HEK293 (cell line): ENCODE measurements at regions not wholly inside any gene's neighbourhood (a gene's known extent, or its start where the extent isn't known, plus 50 kb on each side); places are given as distances from the start of the nearest gene placed in this dataset.

Source experiments
- CTCF ChIA-PET: fragments of 350-600 bp; formaldehyde crosslinking; extraction: SDS; loops from one replicate; lab custom pipeline; 2021; ENCODE audit warnings: antibody characterized with exemption; lab: Yijun Ruan, JAX
- POLR2A ChIA-PET: fragments of 300-600 bp; formaldehyde crosslinking; extraction: SDS; loops from one replicate; lab custom pipeline; 2020; ENCODE audit warnings: antibody characterized with exemption, inconsistent platforms; lab: Yijun Ruan, JAX
- H3K27ac ChIP-seq: fragments of 200-500 bp; sonication (Bioruptor generic); 2 replicates; pipeline ENCODE4 v1.5.1; 2014; ENCODE audit warnings: low read depth, low read length, control low read depth, inconsistent platforms; ENCODE audit errors: extremely low read depth
- H3K36me3 ChIP-seq, 2 experiments: fragments of 200-500 bp in 1 of 2; sonication (Bioruptor generic) in 1 of 2; 1 replicate in 1 of 2; 2 replicates in 1 of 2; pipeline ENCODE4 v1.5.1; 2014 to 2017; ENCODE audit warnings: inconsistent platforms in 2 of 2, low read length in 2 of 2; ENCODE audit not compliant: control insufficient read depth in 2 of 2, insufficient read depth in 1 of 2
- H3K4me1 ChIP-seq: fragments of 200-500 bp; sonication (Bioruptor generic); 2 replicates; pipeline ENCODE4 v1.5.1; 2014; ENCODE audit warnings: mild to moderate bottlenecking, low read length, inconsistent platforms; ENCODE audit not compliant: control insufficient read depth, insufficient read depth
- H3K4me3 ChIP-seq: 2 replicates; pipeline ENCODE4 v1.5.1; 2011; ENCODE audit warnings: low read depth, mild to moderate bottlenecking, control low read depth, low read length, moderate library complexity
- H3K9me3 ChIP-seq: fragments of 200-500 bp; sonication (Bioruptor generic); 2 replicates; pipeline ENCODE4 v1.5.1; 2014; ENCODE audit warnings: low read depth, low read length, inconsistent platforms; ENCODE audit not compliant: control insufficient read depth, insufficient read depth
- GFI1B ChIP-seq: fragments of 450-650 bp; formaldehyde crosslinking; IDR thresholded peaks from 2 replicates; pipeline ENCODE4 v1.5.1; 2016; ENCODE audit warnings: missing biosample characterization, missing genetic modification characterization
- GLI4 ChIP-seq: fragments of 450-650 bp; formaldehyde crosslinking; IDR thresholded peaks from 2 replicates; pipeline ENCODE4 v1.5.1; 2016; ENCODE audit warnings: missing biosample characterization, missing genetic modification characterization
- SCRT1 ChIP-seq: fragments of 450-650 bp; formaldehyde crosslinking; IDR thresholded peaks from 2 replicates; pipeline ENCODE4 v1.5.1; 2016; ENCODE audit warnings: missing biosample characterization, missing genetic modification characterization, borderline replicate concordance
- SETDB1 ChIP-seq: IDR thresholded peaks from one replicate; pipeline ENCODE4 v1.6.1; 2017; ENCODE audit warnings: mild to moderate bottlenecking, low read length, moderate library complexity, mixed read lengths; ENCODE audit not compliant: insufficient read length
- TCF7L2 ChIP-seq: IDR thresholded peaks from 2 replicates; pipeline ENCODE4 v1.6.1; 2011; ENCODE audit warnings: low read depth, mild to moderate bottlenecking, inconsistent platforms, low read length, moderate library complexity, borderline replicate concordance
- ZBTB20 ChIP-seq: fragments of 450-650 bp; formaldehyde crosslinking; IDR thresholded peaks from 2 replicates; pipeline ENCODE4 v1.5.1; 2016; ENCODE audit warnings: missing biosample characterization, missing genetic modification characterization
- ZBTB26 ChIP-seq: fragments of 450-650 bp; formaldehyde crosslinking; optimal IDR thresholded peaks from 2 replicates; pipeline ENCODE3; 2016; ENCODE audit warnings: missing biosample characterization, mild to moderate bottlenecking, missing genetic modification characterization
- ZBTB48 ChIP-seq: fragments of 450-650 bp; formaldehyde crosslinking; IDR thresholded peaks from 2 replicates; pipeline ENCODE4 v1.5.1; 2016; ENCODE audit warnings: missing biosample characterization, missing genetic modification characterization
- ZFP41 ChIP-seq: fragments of 450-650 bp; formaldehyde crosslinking; IDR thresholded peaks from 2 replicates; pipeline ENCODE4 v1.5.1; 2016; ENCODE audit warnings: missing biosample characterization, missing genetic modification characterization, borderline replicate concordance
- ZFP69B ChIP-seq: fragments of 450-650 bp; formaldehyde crosslinking; IDR thresholded peaks from 2 replicates; pipeline ENCODE4 v1.5.1; 2016; ENCODE audit warnings: missing biosample characterization, missing genetic modification characterization
- ZNF10 ChIP-seq: fragments of 450-650 bp; formaldehyde crosslinking; IDR thresholded peaks from 2 replicates; pipeline ENCODE4 v1.5.1; 2017; ENCODE audit warnings: missing biosample characterization, missing genetic modification characterization
- ZNF112 ChIP-seq: fragments of 450-650 bp; formaldehyde crosslinking; IDR thresholded peaks from 2 replicates; pipeline ENCODE4 v1.5.0; 2017; ENCODE audit warnings: missing biosample characterization, missing genetic modification characterization
- ZNF24 ChIP-seq: fragments of 450-650 bp; formaldehyde crosslinking; IDR thresholded peaks from 2 replicates; pipeline ENCODE4 v1.5.1; 2016; ENCODE audit warnings: missing biosample characterization, missing genetic modification characterization
- ZNF26 ChIP-seq: fragments of 450-650 bp; formaldehyde crosslinking; IDR thresholded peaks from 2 replicates; pipeline ENCODE4 v1.5.1; 2016; ENCODE audit warnings: missing biosample characterization, missing genetic modification characterization
- ZNF37A ChIP-seq: fragments of 450-650 bp; IDR thresholded peaks from 2 replicates; pipeline ENCODE4 v1.5.1; 2018; ENCODE audit warnings: missing biosample characterization, missing genetic modification characterization
- ZNF398 ChIP-seq: fragments of 450-650 bp; formaldehyde crosslinking; IDR thresholded peaks from 2 replicates; pipeline ENCODE4 v1.5.1; 2017; ENCODE audit warnings: missing biosample characterization, missing genetic modification characterization
- ZNF423 ChIP-seq: fragments of 450-650 bp; formaldehyde crosslinking; IDR thresholded peaks from 2 replicates; pipeline ENCODE4 v1.5.1; 2016; ENCODE audit warnings: missing biosample characterization, missing genetic modification characterization
- ZNF473 ChIP-seq: fragments of 450-650 bp; formaldehyde crosslinking; IDR thresholded peaks from 2 replicates; pipeline ENCODE4 v1.5.1; 2017; ENCODE audit warnings: missing biosample characterization, missing genetic modification characterization
- ZNF501 ChIP-seq: fragments of 450-650 bp; formaldehyde crosslinking; IDR thresholded peaks from 2 replicates; pipeline ENCODE4 v1.5.1; 2016; ENCODE audit warnings: missing biosample characterization, missing genetic modification characterization
- ZNF529 ChIP-seq: fragments of 450-650 bp; formaldehyde crosslinking; IDR thresholded peaks from 2 replicates; pipeline ENCODE4 v1.5.1; 2017; ENCODE audit warnings: missing genetic modification characterization, missing biosample characterization; ENCODE audit not compliant: insufficient replicate concordance
- ZNF530 ChIP-seq: fragments of 450-650 bp; formaldehyde crosslinking; IDR thresholded peaks from 2 replicates; pipeline ENCODE4 v1.5.1; 2016; ENCODE audit warnings: low read depth, missing biosample characterization, missing genetic modification characterization
- ZNF610 ChIP-seq: fragments of 450-650 bp; formaldehyde crosslinking; IDR thresholded peaks from 2 replicates; pipeline ENCODE4 v1.5.1; 2016; ENCODE audit warnings: missing biosample characterization, missing genetic modification characterization, borderline replicate concordance
- ZNF623 ChIP-seq: fragments of 450-650 bp; formaldehyde crosslinking; IDR thresholded peaks from 2 replicates; pipeline ENCODE4 v1.5.1; 2016; ENCODE audit warnings: missing biosample characterization, missing genetic modification characterization
- ZNF639 ChIP-seq: fragments of 450-650 bp; formaldehyde crosslinking; IDR thresholded peaks from 2 replicates; pipeline ENCODE4 v1.5.1; 2016; ENCODE audit warnings: missing biosample characterization, missing genetic modification characterization
- ZNF645 ChIP-seq: fragments of 450-650 bp; formaldehyde crosslinking; IDR thresholded peaks from 2 replicates; pipeline ENCODE4; 2016; ENCODE audit warnings: missing biosample characterization, missing genetic modification characterization
- ZNF747 ChIP-seq: fragments of 450-650 bp; formaldehyde crosslinking; IDR thresholded peaks from 2 replicates; pipeline ENCODE4 v1.5.1; 2016; ENCODE audit warnings: missing biosample characterization, missing genetic modification characterization
- ZNF76 ChIP-seq: fragments of 450-650 bp; formaldehyde crosslinking; IDR thresholded peaks from 2 replicates; pipeline ENCODE4; 2016; ENCODE audit warnings: low read depth, missing biosample characterization, missing genetic modification characterization, borderline replicate concordance
- ZNF843 ChIP-seq: fragments of 450-650 bp; formaldehyde crosslinking; IDR thresholded peaks from 2 replicates; pipeline ENCODE4 v1.5.1; 2016; ENCODE audit warnings: missing biosample characterization, missing genetic modification characterization
- ZSCAN16 ChIP-seq: fragments of 450-650 bp; formaldehyde crosslinking; IDR thresholded peaks from 2 replicates; pipeline ENCODE4 v1.5.1; 2016; ENCODE audit warnings: missing biosample characterization, missing genetic modification characterization
- ZSCAN30 ChIP-seq: fragments of 450-650 bp; IDR thresholded peaks from 2 replicates; pipeline ENCODE4 v1.5.1; 2018; ENCODE audit warnings: missing biosample characterization, mild to moderate bottlenecking, missing genetic modification characterization, moderate library complexity

- TF ChIP-seq ZNF26 (no peak), ZNF112 (no peak), ZSCAN16 (tag by site-specific recombination) (no peak), ZNF24 (tag by site-specific recombination) (no peak), ZNF501 (tag by site-specific recombination) (no peak), ZNF610 (tag by site-specific recombination) (no peak), ZSCAN30 (tag by site-specific recombination) (no peak), ZFP41 (tag by site-specific recombination) (no peak), ZNF747 (no peak)
Observed at GRCh38 chr16:51457775-51458174, 306.7 kb upstream of the SALL1 start (continued).

- POLR2A ChIA-PET = no interaction called here
- Histone ChIP-seq H3K4me3 (no peak overlapping the region), H3K9me3 (no peaks in the 10 kb centered on the region), H3K27ac (no peak overlapping the region), H3K36me3 (no peaks in the 10 kb centered on the region), H3K4me1 (no peaks in the 10 kb centered on the region)
- TF ChIP-seq ZNF37A (no peak), ZNF423 (no peak)
- CTCF ChIA-PET = interaction anchor here (0.8 to 0.9 kb wide), 2 partner anchors 11 to 20 kb away, joined by 3 to 4 read pairs; no protein-coding TSS in a partner anchor
Observed at GRCh38 chr16:51455398-51455797, 304.3 kb upstream of the SALL1 start.

- Histone ChIP-seq H3K27ac (no peak overlapping the region), H3K4me1 (no peaks in the 10 kb centered on the region), H3K4me3 (no peak overlapping the region), H3K9me3 (no peaks in the 10 kb centered on the region), H3K36me3 (no peaks in the 10 kb centered on the region)
- POLR2A ChIA-PET = no interaction called here
- CTCF ChIA-PET = interaction anchor here (0.7 kb wide), 1 partner anchor 14 kb away, joined by 3 read pairs; no protein-coding TSS in a partner anchor
- no peak for TF ChIP-seq ZNF473 (tag by site-specific recombination)
- TF ChIP-seq GLI4 (tag by site-specific recombination) = no peak
- TF ChIP-seq ZNF76 (tag by site-specific recombination) = no peak
- TF ChIP-seq ZNF10 (tag by site-specific recombination) = no peak
- no peak for TF ChIP-seq ZNF645 (tag by site-specific recombination)
- TF ChIP-seq SETDB1 = no peak
- no peak for TF ChIP-seq ZNF639 (tag by site-specific recombination)
- TF ChIP-seq GFI1B (tag by site-specific recombination) = no peak
- TF ChIP-seq ZNF530 = no peak
- TF ChIP-seq TCF7L2 = no peak
- no peak for TF ChIP-seq ZNF843 (tag by site-specific recombination)
- no peak for TF ChIP-seq ZNF529
- TF ChIP-seq SCRT1 (tag by site-specific recombination) = no peak
- no peak for TF ChIP-seq ZNF623 (tag by site-specific recombination)
- no peak for TF ChIP-seq ZFP69B (tag by site-specific recombination)
- no peak for TF ChIP-seq ZBTB26
- no peak for TF ChIP-seq ZBTB48
- no peak for TF ChIP-seq ZNF398
- TF ChIP-seq ZBTB20 (tag by site-specific recombination) = no peak
Observed at GRCh38 chr16:51453251-51453650, 302.2 kb upstream of the SALL1 start.
